OCI-LY3 (cell line): ENCODE measurements at regions not wholly inside any gene's neighbourhood (a gene's known extent, or its start where the extent isn't known, plus 50 kb on each side); places are given as distances from the start of the nearest gene placed in this dataset.

Experiments
- H2AFZ ChIP-seq: fragments of 200-600, 300-600 bp; shearing (Covaris generic); 2 replicates; pipeline ENCODE4 v1.6.0; 2014; ENCODE audit warnings: antibody characterized with exemption, low read depth, low read length
- H3K27ac ChIP-seq: fragments of 200-600, 300-600 bp; sonication (generic); 2 replicates; pipeline ENCODE4 v1.5.1; 2014; ENCODE audit warnings: mild to moderate bottlenecking, low read length, moderate library complexity, mixed read lengths
- H3K27me3 ChIP-seq: fragments of 200-600, 300-600 bp; sonication (generic); 2 replicates; pipeline ENCODE4 v1.6.1; 2014; ENCODE audit warnings: low read depth, low read length, mixed read lengths
- H3K36me3 ChIP-seq: fragments of 200-600, 300-600 bp; sonication (generic); replicated peaks from 2 replicates; pipeline ENCODE3; 2014; ENCODE audit warnings: low read depth, low read length, mixed read lengths
- H3K4me1 ChIP-seq: fragments of 300-600, 200-600 bp; sonication (generic); 2 replicates; pipeline ENCODE4 v1.6.1; 2014; ENCODE audit warnings: low read length, mixed read lengths
- H3K4me2 ChIP-seq: fragments of 200-600, 300-600 bp; sonication (generic); 2 replicates; pipeline ENCODE4 v1.6.1; 2014; ENCODE audit warnings: low read length, mixed read lengths
- H3K4me3 ChIP-seq: fragments of 300-600, 200-600 bp; sonication (generic); 2 replicates; pipeline ENCODE4 v1.5.1; 2014; ENCODE audit warnings: antibody characterized with exemption, mild to moderate bottlenecking, low read length, moderate library complexity
- H3K79me2 ChIP-seq: fragments of 300-600, 200-600 bp; shearing (Covaris generic); 2 replicates; pipeline ENCODE4 v1.6.1; 2014; ENCODE audit warnings: mild to moderate bottlenecking, low read length, mixed read lengths
- H3K9ac ChIP-seq: fragments of 300-600, 200-600 bp; shearing (Covaris generic); 2 replicates; pipeline ENCODE4 v1.6.0; 2014; ENCODE audit warnings: mild to moderate bottlenecking, low read length, moderate library complexity
- H3K9me3 ChIP-seq: fragments of 200-600, 300-600 bp; shearing (Covaris generic); 2 replicates; pipeline ENCODE4 v1.6.1; 2014; ENCODE audit warnings: low read length, mixed read lengths; ENCODE audit not compliant: insufficient read depth
- H4K20me1 ChIP-seq: fragments of 200-600, 300-600 bp; sonication (generic); 2 replicates; pipeline ENCODE4 v1.6.1; 2016; ENCODE audit warnings: low read length, mixed read lengths; ENCODE audit not compliant: insufficient read depth
- EZH2phosphoT487 ChIP-seq: fragments of 200-600 bp; shearing (Covaris generic); IDR thresholded peaks from 2 replicates; pipeline ENCODE4 v1.6.1; 2018; ENCODE audit warnings: antibody characterized with exemption, mixed run types, low read depth
- TF ChIP-seq, protein P1 (sequence below): fragments of 200-600, 300-600 bp; sonication (generic); IDR thresholded peaks from 2 replicates; pipeline ENCODE4 v1.5.1; 2014; ENCODE audit warnings: antibody characterized with exemption, low read length, low read depth

DNA sequence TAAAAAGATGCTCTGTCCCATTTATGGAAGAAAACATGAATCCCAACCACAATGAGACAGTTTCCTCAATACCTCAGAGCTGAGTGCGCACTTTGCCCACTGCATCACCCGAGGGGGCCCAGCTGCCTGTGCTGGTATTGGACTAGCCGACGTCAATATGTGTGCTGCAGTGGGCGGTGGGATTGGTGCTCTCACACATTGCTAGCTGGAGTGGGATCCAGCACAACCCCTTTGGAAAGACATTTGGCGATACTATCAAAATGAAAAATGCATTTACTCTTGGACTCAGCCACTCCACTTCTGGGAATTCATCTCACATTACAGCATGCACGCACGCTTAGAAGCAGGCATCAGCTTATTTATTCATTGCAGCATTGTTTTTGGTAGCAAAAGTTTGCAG lies 289.2 kb upstream of the FOXF1 start:
- H3K9me3 ChIP-seq: no peaks in the 10 kb centered on the region
- no peaks in the 10 kb centered on the region for H3K79me2 ChIP-seq
- TF ChIP-seq, protein P1, sequence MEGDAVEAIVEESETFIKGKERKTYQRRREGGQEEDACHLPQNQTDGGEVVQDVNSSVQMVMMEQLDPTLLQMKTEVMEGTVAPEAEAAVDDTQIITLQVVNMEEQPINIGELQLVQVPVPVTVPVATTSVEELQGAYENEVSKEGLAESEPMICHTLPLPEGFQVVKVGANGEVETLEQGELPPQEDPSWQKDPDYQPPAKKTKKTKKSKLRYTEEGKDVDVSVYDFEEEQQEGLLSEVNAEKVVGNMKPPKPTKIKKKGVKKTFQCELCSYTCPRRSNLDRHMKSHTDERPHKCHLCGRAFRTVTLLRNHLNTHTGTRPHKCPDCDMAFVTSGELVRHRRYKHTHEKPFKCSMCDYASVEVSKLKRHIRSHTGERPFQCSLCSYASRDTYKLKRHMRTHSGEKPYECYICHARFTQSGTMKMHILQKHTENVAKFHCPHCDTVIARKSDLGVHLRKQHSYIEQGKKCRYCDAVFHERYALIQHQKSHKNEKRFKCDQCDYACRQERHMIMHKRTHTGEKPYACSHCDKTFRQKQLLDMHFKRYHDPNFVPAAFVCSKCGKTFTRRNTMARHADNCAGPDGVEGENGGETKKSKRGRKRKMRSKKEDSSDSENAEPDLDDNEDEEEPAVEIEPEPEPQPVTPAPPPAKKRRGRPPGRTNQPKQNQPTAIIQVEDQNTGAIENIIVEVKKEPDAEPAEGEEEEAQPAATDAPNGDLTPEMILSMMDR: no peak
- TF ChIP-seq EZH2phosphoT487: no peak
- no peak overlapping the region for H2AFZ ChIP-seq
- H3K4me2 ChIP-seq: no peak overlapping the region
- H4K20me1 ChIP-seq: no peaks in the 10 kb centered on the region
- no peaks in the 10 kb centered on the region for H3K4me1 ChIP-seq
- H3K27ac ChIP-seq: no peak overlapping the region
- H3K36me3 ChIP-seq: no peaks in the 10 kb centered on the region
- H3K4me3 ChIP-seq: no peak overlapping the region
- peaks cover 50% of the 10 kb centered on the region for H3K27me3 ChIP-seq
- no peak overlapping the region for H3K9ac ChIP-seq

- Histone ChIP-seq H3K27ac (no peak overlapping the region), H3K4me1 (no peaks in the 10 kb centered on the region), H3K4me2 (no peak overlapping the region), H4K20me1 (no peaks in the 10 kb centered on the region), H3K36me3 (no peaks in the 10 kb centered on the region), H3K9me3 (no peaks in the 10 kb centered on the region), H2AFZ (no peak overlapping the region), H3K27me3 (peaks cover 52% of the 10 kb centered on the region), H3K9ac (no peak overlapping the region), H3K4me3 (no peak overlapping the region), H3K79me2 (no peaks in the 10 kb centered on the region)
- no peak for TF ChIP-seq EZH2phosphoT487
- TF ChIP-seq, protein P1: no peak
Observed at GRCh38 chr16:86222547-86222946, 287.8 kb upstream of the FOXF1 start.

- H3K9ac ChIP-seq: no peak overlapping the region
- no peak overlapping the region for H3K4me3 ChIP-seq
- no peaks in the 10 kb centered on the region for H3K36me3 ChIP-seq
- H4K20me1 ChIP-seq: no peaks in the 10 kb centered on the region
- H2AFZ ChIP-seq: no peak overlapping the region
- H3K4me1 ChIP-seq: no peaks in the 10 kb centered on the region
- no peaks in the 10 kb centered on the region for H3K9me3 ChIP-seq
- TF ChIP-seq, protein P1: no peak
- TF ChIP-seq EZH2phosphoT487: no peak
- no peaks in the 10 kb centered on the region for H3K79me2 ChIP-seq
- H3K27me3 ChIP-seq: peaks cover 52% of the 10 kb centered on the region
- no peak overlapping the region for H3K4me2 ChIP-seq
- no peak overlapping the region for H3K27ac ChIP-seq
Observed at GRCh38 chr16:86222965-86223551, 287.3 kb upstream of the FOXF1 start.

DNA sequence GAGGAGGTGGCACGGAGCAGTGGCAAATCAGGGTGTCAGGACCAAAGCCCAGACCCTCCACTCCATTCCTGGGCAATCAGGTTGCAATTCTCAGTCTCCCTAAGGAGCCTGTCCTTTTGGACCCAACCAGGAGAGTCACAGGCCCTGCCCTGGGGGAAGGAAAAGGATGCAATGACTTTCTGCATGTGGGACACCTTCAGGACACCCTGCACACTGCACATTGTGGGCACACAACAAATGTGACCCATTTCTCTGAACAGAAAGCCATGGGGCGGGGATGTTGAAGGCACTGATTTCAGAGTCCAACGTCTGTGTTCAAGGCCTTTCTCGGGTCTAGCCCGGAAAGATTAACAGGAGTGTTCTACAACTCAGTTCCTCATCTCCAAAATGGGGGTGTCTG lies 286.2 kb upstream of the FOXF1 start:
- no peak overlapping the region for H3K4me2 ChIP-seq
- no peak overlapping the region for H2AFZ ChIP-seq
- no peak overlapping the region for H3K4me3 ChIP-seq
- no peak overlapping the region for H3K27ac ChIP-seq
- H4K20me1 ChIP-seq: no peaks in the 10 kb centered on the region
- no peak overlapping the region for H3K9ac ChIP-seq
- H3K27me3 ChIP-seq: peaks cover 52% of the 10 kb centered on the region
- no peaks in the 10 kb centered on the region for H3K79me2 ChIP-seq
- TF ChIP-seq, protein P1: no peak
- TF ChIP-seq EZH2phosphoT487: no peak
- no peaks in the 10 kb centered on the region for H3K9me3 ChIP-seq
- no peaks in the 10 kb centered on the region for H3K4me1 ChIP-seq
- no peaks in the 10 kb centered on the region for H3K36me3 ChIP-seq
